Right renal pelvis (tissue), 4 donors: ENCODE measurements at regions not wholly inside any gene's neighbourhood (a gene's known extent, or its start where the extent isn't known, plus 50 kb on each side); places are given as distances from the start of the nearest gene placed in this dataset.

Experiments
- DNase-seq, 4 donors: peaks; one replicate each; pipeline ENCODE4 v3.0.0-alpha.2; 2013; ENCODE audit warnings: low read depth in 4 of 4, low spot score in 3 of 4, missing footprints in 1 of 4

DNA sequence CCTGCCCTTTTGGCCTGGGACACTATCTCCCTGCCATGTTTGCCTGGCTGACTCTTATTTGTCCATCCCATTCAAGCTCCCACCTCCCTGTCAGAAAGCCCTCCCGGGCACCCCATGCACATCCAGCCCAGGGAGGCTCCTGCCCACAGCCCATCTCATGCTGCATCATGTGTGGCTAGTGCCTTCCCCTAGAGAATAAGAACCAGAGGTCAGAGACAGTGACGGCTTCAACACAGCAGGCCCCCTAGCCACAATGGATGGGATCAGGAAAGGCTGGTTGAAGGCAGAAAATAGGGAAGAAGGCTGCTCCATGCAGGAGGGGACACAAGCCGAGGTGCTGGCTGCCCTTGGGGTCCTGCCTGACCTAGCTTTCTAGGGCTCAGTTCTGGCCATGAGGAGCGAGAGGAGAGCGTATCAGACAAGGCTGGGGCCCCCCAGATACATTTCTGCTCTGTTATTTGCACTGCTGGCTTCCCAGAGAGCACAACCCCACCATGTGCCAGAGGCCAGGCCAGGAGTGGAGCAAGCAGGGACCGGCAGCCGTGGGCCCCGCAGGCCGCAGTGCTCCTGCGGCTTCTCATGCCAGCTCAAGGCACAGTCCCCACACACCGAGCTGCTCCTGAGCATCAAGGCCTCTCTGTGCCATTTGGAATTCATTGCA, 161.1 kb upstream of the ZMIZ1 start:
- no peak for DNase-seq

DNA sequence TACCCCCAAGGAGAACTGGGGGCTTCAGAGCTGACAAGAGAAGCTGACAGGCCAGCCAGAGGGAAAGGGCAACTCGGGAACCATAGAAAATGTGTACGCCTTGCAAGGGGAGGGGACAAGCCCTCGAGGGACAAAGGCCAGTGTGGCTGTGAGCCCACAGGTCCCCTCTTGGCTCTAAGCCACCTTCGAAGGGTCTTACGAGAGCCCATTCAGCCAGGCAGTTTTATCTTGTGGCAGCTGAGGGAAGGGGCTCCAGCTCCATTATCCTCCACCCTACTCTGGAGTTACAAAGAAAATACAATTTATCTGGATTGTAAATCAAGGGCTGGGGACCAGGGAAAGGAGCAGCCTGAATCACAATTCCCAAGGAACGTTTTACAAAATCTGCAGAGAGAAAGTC, 159.5 kb upstream of the ZMIZ1 start:
- no peak for DNase-seq

DNA sequence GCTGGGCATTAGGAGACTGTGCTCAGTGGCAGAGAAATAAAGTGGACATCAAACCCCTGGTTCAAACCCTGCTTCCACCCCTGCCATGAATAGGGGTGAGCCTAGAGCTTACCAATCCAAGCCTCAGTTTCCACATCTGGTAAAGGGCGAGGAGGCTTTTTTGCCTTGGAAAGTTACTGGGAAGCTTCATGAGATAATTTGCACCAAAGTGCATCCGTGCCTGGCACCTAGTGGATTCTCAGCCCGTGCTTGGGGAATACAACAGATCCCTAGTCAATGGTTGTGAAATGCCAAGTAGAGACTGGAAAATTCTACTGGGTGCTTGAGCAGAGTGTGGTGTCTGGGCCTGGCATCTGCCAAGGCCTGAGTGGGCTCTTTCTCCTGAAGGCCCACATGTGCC, 158.7 kb upstream of the ZMIZ1 start:
- no peak for DNase-seq

- DNase-seq = no peak
Observed at GRCh38 chr10:78910476-78910875, 158.3 kb upstream of the ZMIZ1 start.

DNA sequence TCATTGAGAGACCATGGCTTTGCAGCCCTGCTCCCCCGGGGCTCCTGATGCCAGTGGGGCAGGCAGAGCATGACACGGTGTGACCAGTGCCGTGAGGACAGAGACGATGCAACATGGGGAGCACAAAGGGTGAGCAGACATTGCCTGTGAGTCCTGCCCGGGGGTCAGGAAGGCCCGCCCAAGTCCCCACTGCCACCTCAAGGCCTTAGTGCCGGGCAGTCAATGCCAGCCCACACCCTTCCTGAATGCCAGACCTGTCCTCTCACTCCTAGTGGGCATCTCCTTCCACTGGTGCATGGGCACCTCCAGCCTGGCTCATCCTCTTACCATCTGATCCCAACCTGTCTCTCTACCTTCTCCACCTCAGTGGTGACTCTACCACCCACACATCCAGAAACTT, 157.9 kb upstream of the ZMIZ1 start:
- DNase-seq = no peak

DNA sequence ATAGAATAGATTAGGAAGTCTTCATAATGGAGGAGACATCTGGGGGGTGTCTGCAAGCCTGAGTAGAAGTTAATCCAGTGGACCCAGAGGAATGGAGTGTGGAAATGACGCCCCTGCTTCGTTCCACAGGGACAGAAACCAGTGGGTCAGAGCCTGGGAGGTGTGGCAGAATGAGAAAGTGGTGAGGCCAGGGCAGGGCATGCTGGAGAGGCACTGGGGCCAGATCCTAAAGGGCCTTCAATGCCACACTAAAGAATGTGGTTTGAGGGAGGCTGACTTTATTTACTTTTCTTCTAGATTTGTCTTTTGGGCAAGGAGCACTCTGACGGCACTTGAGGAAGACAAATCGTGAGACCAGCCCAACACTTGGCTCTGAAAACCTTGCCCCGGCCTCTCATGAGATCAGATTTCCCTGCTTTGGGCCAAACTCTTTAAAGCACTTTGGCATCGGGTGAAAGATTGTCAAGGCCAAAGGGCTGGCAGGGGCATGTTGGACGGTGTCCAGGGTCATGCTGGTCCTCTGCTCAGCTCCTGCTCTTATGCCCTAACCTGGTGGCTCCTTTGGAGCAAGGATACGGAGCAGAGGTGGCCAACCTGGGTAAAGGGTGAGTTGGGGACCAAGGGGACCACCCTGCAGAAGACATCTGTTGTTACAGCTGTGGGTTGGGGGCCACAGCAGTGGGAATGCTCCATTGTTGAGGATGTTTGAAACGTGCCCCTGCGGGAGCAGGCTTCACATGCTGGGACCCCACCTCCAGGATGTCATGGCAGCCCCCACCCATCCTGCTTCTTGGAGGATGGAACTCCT, 157.0 kb upstream of the ZMIZ1 start:
- no peak for DNase-seq

DNA sequence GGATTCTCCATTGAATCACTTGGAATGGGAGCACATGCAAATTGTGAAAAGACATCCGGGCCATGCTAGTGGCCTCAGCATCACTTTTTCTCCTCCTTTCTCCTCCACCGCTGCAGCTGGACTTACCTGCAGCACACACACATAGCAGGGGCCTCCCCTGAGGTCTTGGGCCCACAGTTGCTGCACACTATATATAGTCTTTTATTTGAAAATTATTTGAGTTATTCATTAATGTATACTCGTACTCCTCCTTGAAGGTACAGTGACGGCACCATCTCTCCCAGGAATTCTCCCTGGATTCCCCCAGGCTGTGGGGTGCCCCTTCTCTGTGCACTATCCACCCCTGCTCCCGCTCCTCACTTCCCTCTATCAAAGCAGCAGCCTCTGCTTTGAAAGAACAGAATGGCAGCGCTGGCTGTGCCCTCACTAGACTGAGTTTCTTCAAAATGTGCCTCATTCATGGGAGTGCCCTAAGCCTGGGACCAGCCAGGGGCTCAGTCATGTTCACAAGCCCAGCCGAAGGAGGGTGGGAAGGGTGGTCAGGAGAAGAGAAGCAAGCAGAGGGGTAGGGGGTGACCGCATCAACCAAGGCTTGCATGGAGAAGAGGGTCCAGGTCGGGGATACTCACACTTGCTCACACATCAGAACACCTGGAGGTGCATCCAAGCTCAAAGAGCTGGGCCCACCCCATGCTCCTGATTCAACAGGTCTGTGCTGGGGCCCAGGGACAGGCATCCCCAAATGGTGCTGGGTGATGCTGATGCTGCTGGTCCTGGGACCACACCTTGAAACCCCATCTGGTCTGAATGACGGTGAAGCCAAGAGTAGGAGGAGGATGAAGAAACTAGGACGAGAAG, 156.2 kb upstream of the ZMIZ1 start:
- no peak for DNase-seq

DNA sequence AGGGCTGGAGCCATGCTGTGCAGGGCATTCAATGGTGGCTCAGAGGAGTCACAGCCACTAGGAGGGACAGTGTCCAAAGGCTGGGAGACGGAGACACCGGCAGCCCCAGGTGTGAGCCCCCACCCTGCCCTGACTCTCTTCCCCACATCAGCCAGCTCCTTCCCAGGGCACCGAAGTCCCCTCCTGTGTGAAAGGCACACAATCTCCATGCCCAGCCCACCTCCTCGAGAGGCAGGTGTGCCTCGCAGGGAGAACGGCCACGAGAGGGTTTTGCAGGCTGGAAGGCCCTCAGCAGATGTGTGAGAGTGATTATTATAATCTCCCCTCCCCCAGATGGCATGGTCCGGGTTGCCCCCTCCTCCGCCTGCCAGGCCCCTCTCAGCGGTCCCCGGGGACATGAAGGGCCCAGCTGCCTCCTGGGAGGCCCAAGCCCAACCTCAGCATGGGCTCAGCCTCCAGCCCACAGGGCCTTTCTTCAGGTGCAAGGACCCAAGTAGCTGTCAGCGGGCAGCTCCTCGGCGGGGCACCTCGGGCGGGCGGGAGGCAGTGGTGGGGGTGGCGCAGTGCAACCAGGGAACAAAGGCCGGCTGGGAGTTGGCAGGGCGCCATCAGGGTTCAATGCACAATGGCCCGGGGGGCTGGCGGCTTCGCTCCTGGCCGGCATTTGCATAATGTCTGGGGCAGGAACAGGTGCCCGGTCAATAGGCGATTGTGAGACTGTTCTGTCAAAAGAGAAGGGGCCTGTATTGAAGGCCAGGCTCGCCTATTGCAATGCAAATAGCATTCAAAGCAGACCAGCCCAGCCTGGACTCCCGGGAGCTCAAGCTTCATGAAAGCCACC, 155.3 kb upstream of the ZMIZ1 start:
- DNase-seq = peak in 2 of 4 donors; percentile 49 to 55

GRCh38 chr10:78914060-78914378, 154.7 kb upstream of the ZMIZ1 start:
- no peak for DNase-seq

GRCh38 chr10:78914502-78915189, 154.1 kb upstream of the ZMIZ1 start:
- DNase-seq = no peak

DNA sequence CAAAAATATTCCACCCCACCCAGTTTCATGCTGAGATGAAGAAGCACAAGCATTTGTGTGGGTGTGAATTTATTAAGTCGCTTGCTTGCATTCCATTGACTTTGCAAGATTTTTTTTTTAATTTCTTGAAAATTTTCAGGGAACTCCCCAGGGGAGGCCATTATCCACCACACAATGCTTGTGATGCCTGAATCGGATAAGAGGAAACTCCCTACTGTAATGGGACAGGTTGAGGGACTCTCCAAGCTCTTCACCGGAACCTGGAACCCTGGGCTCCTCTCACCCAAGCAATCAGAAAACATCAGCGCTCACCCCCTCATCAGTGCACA, 153.6 kb upstream of the ZMIZ1 start:
- DNase-seq = no peak

GRCh38 chr10:78916227-78916626, 152.5 kb upstream of the ZMIZ1 start:
- DNase-seq = no peak

- DNase-seq = peak in 2 of 4 donors; percentile 61
Observed at GRCh38 chr10:78919181-78919966, 149.4 kb upstream of the ZMIZ1 start.

- DNase-seq = no peak
Observed at GRCh38 chr10:78920011-78920410, 148.8 kb upstream of the ZMIZ1 start.

- no peak for DNase-seq
Observed at GRCh38 chr10:78921895-78922294, 146.9 kb upstream of the ZMIZ1 start.

DNA sequence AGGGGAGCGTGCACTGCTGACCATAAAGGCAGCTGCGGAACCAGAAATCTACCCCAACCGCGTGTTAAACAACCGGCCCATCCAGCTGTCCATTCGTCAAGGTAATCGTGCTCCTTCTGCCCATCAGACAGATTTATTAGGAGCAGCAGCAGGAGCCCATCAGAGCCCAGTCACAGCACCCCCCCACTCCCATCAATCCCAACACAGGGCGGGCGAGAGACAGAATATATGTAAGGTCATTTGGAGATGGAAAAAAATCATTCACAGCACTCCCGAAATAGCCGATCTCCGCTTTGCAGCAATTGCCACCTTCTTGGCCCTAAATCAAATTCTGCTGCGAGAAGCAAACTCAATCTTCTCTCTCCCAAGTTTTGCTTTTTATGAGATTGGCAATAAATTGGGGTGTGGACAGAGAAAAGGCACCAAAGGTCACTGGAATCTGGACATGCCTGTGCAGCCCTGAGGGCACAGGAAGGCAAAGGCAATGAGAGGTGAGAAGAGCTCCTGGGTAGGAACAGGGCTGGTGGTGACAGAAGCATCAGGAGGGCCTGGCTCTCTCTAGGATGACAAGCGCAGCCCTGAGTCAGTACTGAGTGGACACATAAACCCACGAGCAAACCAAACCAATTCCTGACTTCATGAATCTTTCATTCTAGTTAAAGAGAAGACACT, 145.0 kb upstream of the ZMIZ1 start:
- DNase-seq = no peak

DNA sequence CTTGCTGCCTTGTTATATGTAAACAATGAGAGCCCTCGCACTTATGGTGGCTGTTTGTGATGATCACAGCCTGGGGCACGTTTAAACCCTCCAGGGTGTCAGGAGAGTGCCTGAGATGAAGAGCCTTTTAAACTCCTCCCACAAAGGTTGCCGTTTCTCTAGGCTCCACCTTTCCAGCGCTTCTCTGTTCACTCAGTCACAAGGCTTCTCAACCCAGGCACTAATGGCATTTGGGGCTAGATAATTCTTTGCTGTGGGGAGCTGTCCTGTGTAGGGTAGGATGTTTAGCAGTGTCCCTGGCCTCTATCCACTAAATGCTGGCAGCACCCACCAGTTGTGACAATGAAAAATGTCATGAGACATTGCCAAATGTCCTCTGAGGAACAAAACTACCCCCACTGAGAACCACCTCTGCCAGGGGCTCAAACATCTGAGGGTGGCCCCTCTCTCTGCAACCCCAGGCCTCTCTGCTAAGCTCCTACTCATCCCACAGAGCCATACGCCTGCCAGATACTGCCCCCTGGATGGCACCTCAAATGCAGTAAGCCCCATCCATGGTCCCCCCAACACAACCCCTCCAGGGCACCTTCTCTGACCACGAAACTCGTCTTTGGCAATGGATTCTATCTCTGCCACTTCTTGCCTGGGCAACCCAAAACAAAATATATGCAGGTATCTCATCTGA, 144.3 kb upstream of the ZMIZ1 start:
- DNase-seq = no peak

- no peak for DNase-seq
Observed at GRCh38 chr10:78925275-78925674, 143.5 kb upstream of the ZMIZ1 start.
